ENCODE measurements at regions not wholly inside any gene's neighbourhood (a gene's known extent, or its start where the extent isn't known, plus 50 kb on each side); places are given as distances from the start of the nearest gene placed in this dataset.
"Not testable (repeated sequence)": the region's sequence is repeated elsewhere in the genome, so short reads cannot be mapped to it uniquely, and the experiment has no call there.

DNA sequence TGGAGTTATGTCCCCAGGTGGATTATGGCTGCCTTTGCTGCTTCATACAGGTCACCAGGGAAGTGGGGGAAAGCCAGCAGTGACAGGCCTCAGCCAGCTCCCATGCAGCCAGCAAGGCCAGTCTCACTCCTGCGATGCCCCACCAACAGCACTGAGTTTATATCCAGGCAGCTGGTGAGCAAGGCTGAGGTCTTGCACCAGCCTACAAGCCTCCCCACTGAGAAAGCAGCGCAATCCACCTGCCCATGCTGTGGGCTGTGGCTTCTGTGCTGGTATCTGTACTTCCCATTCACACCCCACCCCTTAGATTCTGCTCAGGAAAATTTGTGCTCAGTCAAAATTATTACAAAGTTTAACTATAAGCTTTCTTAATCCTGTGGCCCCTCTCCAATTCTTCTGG, 153.5 kb downstream of the HHIP start:
- DNase-seq = no peak

DNA sequence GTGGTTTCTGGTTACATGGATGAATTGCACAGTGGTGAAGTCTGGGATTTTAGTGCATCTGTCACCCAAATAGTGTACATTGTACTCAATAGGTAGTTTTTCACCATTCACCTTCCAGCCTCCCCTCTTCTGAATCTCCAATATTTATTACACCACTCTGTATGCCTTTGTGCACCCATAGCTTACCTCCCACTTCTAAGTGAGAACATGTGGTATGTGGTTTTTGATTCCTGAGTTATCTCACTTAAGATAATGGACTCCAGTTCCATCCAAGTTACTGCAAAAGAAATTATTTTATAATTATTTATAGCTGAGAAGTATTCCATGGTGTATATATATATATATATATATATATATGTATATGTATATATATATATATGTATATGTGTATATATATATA, 155.8 kb downstream of the HHIP start:
- no peak for DNase-seq

DNA sequence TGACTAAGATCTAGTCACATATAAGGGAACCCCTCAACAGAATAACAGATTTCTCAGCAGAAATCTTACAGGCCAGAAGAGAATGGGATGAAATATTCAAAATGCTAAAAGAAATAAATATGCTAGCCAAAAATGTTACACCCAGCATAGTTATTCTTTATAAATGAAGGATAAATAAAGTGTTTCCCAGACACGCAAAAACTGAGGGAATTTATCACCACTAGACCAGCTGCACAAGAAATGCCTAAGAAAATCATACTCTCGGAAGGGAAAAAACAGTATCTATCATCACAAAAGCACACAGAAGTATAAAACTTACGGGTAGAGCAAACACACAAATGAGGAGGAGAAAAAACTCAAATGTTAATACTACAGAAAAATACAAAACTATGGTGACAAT, 162.1 kb downstream of the HHIP start:
- no peak for DNase-seq

DNA sequence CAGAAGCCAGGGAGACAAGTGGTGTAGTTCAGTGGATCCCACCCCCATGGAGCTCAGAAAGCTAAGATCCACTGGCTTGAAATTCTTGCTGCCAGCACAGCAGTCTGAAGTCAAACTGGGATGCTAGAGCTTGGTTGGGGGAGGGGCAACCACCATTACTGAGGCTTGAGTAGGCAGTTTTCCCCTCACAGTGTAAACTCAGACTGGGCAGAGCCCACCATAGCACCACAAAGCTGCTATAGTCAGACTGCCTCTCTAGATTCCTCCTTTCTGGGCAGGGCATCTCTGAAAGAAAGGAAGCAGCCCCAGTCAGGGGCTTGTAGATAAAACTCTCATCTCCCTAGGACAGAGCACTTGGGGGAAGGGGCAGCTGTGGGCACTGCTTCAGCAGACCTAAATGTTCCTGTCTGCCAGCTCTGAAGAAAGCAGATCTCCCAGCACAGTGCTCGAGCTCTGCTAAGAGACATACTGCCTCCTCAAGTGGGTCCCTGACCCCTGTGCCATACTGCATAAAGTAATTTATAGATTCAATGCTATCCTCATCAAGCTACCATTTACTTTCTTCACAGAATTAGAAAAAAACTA, 163.2 kb downstream of the HHIP start:
- no peak for DNase-seq

DNA sequence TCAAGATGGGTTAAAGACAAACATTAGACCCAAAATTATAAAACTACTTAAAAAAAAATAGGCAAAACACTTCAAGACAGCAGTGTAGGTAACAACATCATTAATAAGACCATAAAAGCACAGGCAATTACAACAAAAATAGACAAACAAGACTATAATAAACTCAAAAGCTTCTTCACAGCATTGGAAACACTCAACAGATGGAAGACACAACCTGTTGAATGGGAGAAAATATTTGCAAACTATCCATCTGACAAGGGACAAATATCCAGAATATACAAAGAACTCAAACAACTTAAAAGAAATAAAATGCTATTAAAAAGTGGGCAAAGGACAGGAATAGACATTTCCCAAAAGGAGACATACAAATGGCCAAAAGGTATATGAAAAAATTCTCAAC, 170.7 kb downstream of the HHIP start:
- no peak for DNase-seq

DNA sequence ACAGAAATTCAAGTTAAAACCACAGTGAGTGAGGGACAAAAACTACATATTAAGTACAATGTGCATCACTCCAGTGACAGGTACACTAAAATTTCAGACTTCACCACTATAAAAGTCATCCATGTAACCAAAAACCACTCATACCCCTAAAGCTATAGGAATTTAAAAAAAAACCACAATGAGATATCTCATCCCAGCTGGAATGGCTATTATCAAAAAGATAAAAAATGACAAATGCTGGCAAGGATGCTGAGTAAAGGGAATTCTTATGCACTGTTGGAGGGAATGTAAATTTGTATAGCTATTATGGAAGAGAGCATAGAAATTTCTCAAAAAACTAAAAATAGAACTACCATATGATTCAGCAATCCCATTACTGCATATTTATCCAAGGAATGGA, 171.1 kb downstream of the HHIP start:
- DNase-seq = no peak

DNA sequence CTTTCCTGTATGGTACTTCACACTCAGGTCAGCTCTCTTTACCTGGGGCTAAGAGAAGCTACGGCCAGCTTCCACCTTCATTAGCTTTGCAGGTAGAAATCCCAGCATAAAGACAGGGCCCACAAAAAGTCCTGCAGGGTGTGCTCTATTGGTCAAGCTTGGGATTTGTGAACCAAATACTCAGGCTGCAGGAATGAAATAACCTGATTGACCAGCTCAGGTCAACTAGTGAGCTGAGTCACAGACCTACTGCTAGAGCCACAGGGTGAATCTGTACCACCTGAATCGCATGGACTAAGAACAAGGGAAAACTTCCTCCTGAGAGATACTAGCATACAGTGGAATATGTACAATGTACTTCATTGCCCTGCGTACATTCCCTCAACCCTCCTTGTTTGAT, 172.2 kb downstream of the HHIP start:
- no peak for DNase-seq

DNA sequence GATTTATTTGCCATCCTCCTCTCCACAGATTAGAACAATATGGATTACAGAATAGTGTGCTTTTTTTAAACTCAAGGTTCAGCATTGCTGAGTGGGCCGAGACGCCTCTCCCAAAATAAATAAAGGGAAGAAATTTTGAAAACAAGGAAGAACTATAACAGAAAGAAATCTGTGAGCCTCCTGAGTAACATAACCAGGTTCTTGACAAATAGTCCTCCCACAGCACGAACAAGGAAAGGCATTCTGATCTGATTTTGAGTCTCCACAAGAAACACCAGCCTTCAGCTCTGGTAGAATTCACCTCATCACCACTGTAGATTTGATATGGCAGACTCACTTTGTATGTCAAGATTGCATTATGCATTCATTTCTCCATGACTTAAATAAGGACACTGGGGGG, 173.6 kb downstream of the HHIP start:
- no peak for DNase-seq

DNA sequence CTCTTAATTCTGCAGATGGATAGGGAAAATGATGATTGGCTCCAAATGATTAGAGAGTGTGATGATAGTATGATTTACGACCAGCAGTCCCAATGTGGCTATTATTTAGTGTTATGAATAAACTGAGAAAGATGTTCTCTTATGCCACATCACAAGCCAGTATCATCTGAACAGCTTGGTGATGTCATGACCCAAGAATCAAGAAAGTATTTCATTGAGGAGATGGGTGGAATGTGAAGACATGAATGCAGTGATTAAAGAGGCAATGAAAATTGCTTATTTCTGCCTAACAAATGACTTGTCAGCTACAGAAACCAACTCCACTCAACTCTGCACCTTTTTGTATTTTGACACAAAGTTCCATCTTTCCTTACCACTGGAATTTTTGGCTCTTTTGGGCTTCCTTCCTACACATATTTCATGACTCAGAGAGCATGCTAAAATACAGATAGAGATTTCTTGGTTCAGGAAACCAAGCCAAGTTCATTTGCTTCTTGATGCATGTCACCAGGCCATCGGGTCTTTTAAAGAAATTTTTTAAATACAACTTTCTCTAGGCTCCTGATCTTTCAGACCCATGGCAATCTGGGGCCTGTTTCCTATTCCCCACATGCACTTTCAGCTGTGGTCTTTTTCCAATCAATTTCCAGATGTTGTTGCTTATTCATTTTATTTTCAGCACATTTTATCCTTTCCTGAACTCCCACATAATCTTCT, 174.2 kb downstream of the HHIP start:
- no peak for DNase-seq

DNA sequence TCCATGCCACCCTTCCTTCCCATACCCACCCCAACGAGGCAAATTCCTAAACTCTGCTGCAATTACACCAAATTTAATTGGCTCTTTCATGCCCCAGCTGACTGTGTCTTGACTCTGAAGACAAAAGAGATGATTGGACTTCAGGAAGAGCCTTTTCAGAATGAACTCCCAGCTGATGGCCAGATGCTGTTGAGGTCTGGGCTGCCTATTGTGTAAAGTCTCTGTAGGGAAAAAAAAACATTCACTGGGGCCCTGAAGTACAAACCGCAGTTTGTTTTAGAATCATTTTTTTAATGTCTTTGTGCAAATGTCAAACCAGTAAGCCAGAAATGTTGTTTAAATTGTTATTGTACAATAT, 174.8 kb downstream of the HHIP start:
- DNase-seq = no peak

DNA sequence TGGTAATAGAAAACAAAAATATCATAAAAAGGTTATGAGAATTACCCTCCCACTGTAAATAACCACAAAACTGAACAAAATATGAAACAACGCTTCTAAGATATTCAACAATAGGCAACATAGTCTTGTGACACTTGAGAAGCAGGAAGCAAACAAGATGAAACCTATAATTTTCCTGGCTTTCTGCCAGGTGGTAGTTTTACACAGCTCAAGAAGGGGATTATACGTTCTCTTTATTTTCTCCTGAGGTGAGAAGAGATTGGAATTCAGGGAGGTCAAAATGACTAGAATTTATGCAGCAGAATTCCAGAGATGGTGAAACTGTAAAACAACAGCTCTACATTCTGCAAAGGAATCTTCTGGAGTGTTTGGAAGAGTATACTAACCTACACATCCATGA, 186.0 kb downstream of the HHIP start:
- DNase-seq = no peak

DNA sequence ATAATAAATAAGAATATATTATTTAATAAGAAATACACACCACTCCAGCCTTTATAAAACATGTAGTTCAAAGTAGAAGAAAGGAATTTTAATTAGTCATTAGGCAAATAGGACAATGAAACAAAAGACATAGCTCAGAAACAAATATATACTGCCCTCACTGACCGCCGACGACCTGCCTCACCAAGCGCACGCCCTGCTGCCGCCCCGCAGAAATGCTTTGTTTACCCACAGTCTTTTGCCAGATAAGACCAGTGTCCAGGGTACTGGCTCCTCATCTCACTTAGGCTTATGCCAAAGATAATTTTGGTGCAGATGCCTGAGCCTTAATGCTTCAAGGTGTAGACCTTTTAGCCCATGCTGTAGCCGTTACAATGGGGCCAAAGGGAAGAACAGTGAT, 199.5 kb downstream of the HHIP start:
- no peak for DNase-seq

DNA sequence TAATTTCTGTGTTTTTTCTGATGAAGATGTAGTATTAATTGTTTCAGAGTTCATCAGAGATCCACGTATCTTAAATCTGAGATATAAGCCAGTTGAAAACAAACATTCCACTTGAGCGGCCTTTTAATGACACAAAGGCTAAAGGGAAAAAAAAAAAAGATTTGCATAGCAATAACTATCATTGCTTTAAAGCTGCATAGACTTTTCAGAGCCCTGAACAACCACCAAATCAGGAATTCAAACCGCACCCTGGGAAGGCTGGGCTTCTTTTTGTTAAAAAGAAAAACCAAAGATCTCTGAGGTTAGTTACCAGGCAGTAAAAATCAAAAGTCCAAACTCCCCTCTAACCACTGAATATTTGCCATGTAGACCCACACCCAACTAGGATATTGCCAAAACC, 206.0 kb downstream of the HHIP start:
- no peak for DNase-seq

DNA sequence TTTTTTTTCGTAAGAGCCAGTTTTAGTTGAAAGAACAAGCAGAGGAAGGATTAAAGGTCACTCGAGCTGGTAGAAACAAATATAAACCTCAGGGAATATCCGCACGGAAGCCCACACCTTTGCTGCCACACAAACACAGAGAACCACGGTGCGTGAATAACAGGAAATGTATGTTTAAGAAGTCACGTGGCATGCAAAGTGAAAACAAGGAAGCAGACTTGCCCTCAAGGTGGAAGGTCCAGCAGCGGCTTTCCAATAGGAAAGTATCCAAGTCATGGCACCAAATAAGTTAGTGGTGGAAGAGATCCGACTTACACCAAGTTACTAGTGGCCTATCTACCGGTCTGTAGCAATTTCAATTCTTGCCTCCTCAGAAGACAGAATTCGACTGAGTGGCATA, 215.5 kb downstream of the HHIP start:
- DNase-seq = no peak

DNA sequence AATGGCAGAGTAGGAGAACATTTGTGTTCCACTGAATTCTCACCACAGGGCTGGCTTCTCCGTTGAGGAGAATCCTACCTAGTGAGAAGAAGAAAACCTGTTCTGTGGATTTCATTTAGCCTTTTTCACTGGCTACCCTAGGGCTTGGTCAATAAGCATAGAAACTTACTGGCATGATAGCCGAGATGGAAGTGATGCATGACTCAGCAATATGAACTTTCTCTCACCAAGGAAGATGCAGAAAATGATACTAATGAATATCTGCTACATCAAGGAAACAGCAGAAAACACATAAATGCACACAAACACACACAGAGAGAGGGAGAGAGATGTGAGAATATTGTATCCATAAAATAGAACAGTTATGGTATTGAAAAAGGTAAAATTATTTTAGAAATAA, 216.3 kb downstream of the HHIP start:
- DNase-seq = no peak

DNA sequence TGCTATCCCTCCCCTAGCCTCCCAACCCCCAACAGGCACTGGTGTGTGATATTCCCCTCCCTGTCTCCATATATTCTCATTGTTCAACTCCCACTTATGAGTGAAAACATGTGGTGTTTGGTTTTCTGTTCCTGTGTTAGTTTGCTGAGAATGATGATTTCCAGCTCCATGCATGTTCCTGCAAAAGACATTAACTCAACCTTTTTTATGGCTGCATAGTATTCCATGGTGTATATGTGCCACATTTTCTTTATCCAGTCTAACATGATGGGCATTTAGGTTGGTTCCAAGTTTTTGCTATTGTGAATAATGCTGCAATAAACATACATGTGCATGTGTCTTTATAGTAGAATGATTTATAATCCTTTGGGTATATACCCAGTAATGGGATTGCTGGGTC, 218.9 kb downstream of the HHIP start:
- DNase-seq = not testable (repeated sequence)

DNA sequence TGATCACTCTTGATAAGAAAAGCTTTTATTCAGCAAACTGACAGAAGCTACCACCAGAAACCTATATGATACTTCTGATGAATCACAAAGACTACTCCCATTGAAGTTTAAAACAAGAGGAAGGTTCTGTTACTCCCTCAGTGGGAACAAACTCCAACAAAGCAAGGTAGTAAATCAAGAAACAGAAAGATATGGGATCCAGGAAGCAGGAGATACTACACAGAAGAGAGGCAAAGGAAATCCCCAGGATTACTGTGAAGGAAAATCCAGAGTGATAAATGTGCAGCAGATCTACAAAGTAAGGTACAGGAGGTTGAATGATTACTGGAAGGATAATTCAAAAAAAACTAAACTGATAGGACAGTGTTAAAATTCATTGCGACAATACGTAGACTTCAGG, 222.4 kb downstream of the HHIP start:
- DNase-seq = no peak

DNA sequence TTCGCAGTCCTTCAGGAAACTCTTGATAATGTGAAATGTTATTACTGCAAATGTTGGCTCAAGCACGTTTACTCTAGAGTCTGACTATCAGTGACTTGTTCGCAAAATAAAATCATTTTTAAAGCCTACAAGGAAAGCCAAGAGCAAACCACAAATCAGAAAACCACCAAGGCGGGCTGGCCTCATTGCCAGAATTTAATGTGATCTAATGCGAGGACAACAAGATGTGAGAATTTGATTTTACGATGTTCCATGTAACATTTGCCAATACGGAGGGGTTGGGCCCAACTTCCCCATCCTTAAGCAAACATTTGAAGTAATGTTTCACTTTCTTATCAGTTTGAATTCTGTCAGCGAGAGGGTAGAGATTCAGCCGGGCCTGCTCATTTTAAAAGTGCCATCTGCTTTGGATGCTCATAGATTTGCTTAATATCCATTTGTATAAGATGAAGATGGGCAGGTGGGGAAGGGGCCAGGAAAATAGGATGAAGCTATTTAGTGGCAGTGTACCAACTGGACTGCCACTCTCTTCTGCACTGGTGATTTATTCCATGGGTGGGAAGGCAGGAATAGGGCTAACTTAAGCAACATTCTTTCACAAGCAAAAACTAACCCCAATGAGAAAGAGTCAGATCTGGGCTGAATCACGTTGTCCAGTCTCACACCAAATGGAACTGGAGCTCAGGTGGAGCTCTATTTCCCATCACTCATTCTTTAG, 225.3 kb downstream of the ANAPC10 start:
- no peak for DNase-seq

DNA sequence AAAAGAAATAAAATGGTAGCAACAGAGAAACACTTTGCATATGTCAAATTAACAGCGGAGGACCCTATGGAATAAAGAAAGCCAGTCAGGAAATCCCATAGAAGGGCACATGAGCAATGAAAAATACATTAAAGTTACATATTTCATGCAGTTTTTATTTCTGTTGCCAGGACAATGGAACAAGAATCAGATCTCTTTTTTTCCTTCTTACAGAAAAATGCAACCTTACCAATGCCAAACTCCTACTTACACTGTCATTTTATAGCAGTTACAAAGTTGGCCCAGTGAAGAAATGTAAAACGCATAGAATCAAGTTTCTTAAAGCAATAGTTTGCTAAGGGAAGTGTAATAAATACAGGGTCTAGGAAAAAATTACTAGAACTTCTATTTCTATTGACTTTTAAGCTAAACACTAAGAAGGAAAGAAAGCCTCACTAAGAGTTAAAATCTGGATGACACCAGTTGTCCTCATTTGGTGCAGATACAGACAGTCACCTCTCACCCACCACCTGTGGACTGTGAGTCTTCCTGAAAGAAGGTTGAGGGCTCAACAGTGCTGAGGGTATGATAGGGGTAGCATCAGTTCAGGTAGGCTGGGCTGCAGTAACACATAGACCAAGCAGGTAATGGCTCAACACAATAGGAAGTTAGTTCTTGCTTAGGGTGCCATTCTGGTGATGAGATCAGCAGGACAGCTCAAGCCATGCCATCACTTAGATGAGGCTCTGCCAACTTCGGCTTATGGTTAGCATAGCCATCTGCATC, 224.6 kb downstream of the ANAPC10 start:
- no peak for DNase-seq

DNA sequence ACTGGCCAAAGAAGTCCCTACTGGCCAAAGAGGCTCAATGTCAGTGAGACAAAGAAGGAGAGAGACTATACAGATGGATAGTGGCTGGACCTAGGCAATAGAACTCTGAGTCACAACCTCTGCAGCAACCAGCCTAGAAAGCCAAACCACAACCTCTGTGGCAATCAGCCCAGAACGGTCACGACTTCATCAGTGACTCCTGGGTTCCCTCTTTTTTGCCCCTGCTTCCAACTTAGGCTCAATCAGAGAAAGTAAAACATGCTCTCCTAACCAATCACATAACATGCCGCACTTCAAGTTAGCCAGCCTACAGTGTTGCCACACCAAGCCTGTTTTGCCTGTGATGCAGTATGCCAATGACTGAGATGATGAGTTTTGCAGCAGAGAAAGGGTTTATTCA, 203.4 kb downstream of the ANAPC10 start:
- DNase-seq = no peak

DNA sequence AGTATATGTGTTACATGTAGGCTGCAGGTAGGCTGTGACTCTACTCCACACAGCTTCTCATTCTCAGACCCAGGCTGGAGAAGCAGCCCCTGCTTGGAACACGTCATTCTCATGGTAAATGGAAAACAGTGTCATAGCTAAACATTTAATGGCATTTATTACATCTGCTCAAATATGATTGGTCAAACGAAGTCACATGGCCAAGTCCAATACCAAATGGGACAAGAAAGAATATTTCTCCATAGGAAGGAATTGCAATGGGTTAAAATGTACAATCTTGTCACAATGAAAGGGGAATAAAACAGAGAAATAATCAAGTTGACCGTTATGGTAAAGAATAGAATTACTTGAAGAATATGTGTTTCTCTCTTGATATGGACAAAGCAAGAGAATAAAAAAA, 198.6 kb downstream of the ANAPC10 start:
- no peak for DNase-seq

DNA sequence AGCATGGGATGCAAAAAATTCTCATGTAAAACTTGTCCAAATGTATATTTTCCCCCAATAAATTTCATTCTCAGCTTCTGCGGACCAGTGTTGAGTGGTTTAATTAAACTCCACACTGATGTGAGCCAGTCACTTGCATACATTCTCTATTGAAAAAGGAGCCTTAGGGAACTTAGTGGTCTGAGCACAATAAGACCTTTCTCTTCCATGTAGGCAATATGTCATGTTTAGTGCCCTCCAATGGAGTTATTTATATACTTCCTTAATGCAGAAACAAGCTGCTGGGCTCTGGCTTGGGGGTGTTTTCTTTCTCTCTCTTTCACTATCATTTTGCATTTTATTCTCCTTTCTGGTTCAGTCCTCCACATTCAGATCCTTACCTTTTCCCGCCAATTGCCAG, 196.9 kb downstream of the ANAPC10 start:
- DNase-seq = no peak

DNA sequence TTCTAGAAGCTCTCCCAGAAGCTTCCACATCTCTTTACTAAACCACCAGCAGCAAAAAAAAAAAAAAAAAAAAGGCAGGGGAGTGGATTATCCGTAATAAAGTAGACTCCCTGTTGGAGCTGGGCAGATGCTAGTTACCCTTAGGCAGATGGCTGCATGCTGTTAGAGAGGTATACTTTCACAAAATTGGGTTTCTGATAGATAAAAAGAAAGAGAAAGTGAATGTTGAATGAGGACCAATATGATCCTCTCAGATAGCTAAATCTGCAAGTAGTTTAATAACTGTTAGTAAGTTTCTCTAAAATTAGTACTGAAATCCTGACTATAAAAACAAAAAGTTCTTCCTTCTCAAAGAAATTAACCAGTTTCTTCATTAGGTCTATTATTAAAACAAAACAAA, 195.4 kb downstream of the ANAPC10 start:
- no peak for DNase-seq
